Adrenal gland (tissue), 9 donors: ENCODE measurements at regions not wholly inside any gene's neighbourhood (a gene's known extent, or its start where the extent isn't known, plus 50 kb on each side); places are given as distances from the start of the nearest gene placed in this dataset.

Experiments
- DNase-seq, 7 donors: peaks; one replicate each; pipeline ENCODE4 v3.0.0-alpha.2; 2019 to 2020
- H3K27ac ChIP-seq, 5 donors: fragments of 200-600 bp; sonication (generic) in 4 of 5; 1 replicate in 3 of 5; 2 replicates in 2 of 5; pipeline versions ENCODE4 v1.5.1 to v1.8.0; 2016 to 2020; ENCODE audit warnings: mild to moderate bottlenecking in 1 of 5
- H3K27me3 ChIP-seq: fragments of 200-600 bp; 2 replicates; pipeline ENCODE4 v1.8.0; 2021
- H3K36me3 ChIP-seq, 2 donors: fragments of 200-600 bp; replicated peaks in 1 of 2; 1 replicate in 1 of 2; 2 replicates in 1 of 2; pipeline versions ENCODE4 v1.5.1 to v1.8.0; 2018 to 2022
- H3K4me1 ChIP-seq, 2 donors: fragments of 200-600 bp; replicated peaks in 1 of 2; 1 replicate in 1 of 2; 2 replicates in 1 of 2; pipeline versions ENCODE4 v1.5.1 to v1.8.0; 2018 to 2021
- H3K4me3 ChIP-seq, 4 donors: fragments of 200-600 bp; sonication (generic) in 3 of 4; one replicate each; pipeline ENCODE4 v1.5.1; 2016 to 2018
- H3K9me3 ChIP-seq, 3 donors: fragments of 200-600 bp; sonication (generic) in 1 of 3; replicated peaks in 1 of 3; 1 replicate in 2 of 3; 2 replicates in 1 of 3; pipeline versions ENCODE4 v1.5.1 to v1.8.0; 2016 to 2021
- CTCF ChIP-seq, 6 experiments: fragments of 450-650 bp in 4 of 6; fragments of 200-600 bp in 2 of 6; sonication (generic) in 1 of 6; IDR thresholded peaks; 1 replicate in 5 of 6; 2 replicates in 1 of 6; pipeline versions ENCODE4 v1.5.1 to v1.8.0; 2016 to 2021; ENCODE audit warnings: antibody characterized with exemption in 6 of 6, mild to moderate bottlenecking in 2 of 6, moderate library complexity in 1 of 6
- POLR2A ChIP-seq, 2 donors: fragments of 450-650 bp; IDR thresholded peaks; one replicate each; pipeline ENCODE4 v1.6.1; 2017; ENCODE audit warnings: antibody characterized with exemption in 2 of 2, mild to moderate bottlenecking in 2 of 2, moderate library complexity in 1 of 2
- WGBS, 4 donors: extraction: QIAGEN DNeasy Blood & Tissue Kit in 2 of 4; methylation state at CpG; one replicate each; pipeline versions ENCODE4 v1.1.5 to v1.1.7; 2013 to 2017; 5-methylcytosine and 5-hydroxymethylcytosine counted together
- intact Hi-C, 2 donors: fragments of 100-400 bp; cut with DNase I; formaldehyde crosslinking; loops; one replicate each; pipeline versions ENCODE4 v1.14.1 to v1.15.0; 2022 to 2023
- donor health status: healthy with polysubstance abuse.
- donor health status: Bipolar disorder and iron deficiency.
- donor health status: DM: yes; HTN: yes; CAD: no.
- donor health status: DM: no; HTN: no; CAD: no.
- donor health status: DM: no; HTN: no; CAD: no.

DNA sequence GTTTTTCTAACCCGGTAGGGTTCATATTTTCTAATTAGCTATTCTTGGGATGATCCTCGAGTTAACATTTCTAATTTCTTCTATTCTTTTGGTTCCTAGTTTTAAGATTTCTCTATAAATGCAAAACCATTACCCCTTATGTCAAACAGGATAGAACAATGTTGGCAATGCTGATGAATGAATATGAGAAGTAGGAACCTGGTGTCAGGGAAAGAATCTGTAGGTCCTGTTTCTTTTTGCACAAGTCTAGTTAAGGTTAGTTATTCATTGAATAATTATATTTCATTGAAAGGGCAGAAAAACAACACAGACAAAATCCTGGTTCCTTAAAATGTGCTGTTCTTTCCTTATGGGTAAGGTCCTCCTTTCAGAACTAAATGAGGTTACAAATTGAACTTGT is 766.4 kb upstream of the FAM98A start:
- no peak for DNase-seq
- H3K4me1 ChIP-seq: no peaks in the 10 kb centered on the region
- no peak overlapping the region for H3K4me3 ChIP-seq
- no peaks in the 10 kb centered on the region for H3K36me3 ChIP-seq
- H3K9me3 ChIP-seq: no peaks in the 10 kb centered on the region
- H3K27me3 ChIP-seq: no peaks in the 10 kb centered on the region
- no peak overlapping the region for H3K27ac ChIP-seq
- no peak for TF ChIP-seq POLR2A (IDR thresholded peaks at IDR 0.05)
- no peak for TF ChIP-seq CTCF (IDR thresholded peaks at IDR 0.05)
- intact Hi-C loops: no loop called here
- WGBS, 4 donors: 60 to 79% (median 72%) methylated on average over 2 of the region's 2 CpGs

- Histone ChIP-seq H3K27ac (no peak overlapping the region), H3K4me3 (no peak overlapping the region), H3K27me3 (no peaks in the 10 kb centered on the region), H3K4me1 (no peaks in the 10 kb centered on the region), H3K9me3 (no peaks in the 10 kb centered on the region), H3K36me3 (no peaks in the 10 kb centered on the region)
- DNase-seq: no peak
- intact Hi-C loops: no loop called here
- TF ChIP-seq CTCF (IDR thresholded peaks at IDR 0.05) (no peak), POLR2A (IDR thresholded peaks at IDR 0.05) (no peak)
- WGBS, 4 donors: 41 to 55% (median 42%) methylated on average over 2 of the region's 2 CpGs
Measured at GRCh38 chr2:34353509-34354113, 754.5 kb upstream of the FAM98A start.

- intact Hi-C loops: no loop called here
- DNase-seq: no peak
- TF ChIP-seq CTCF (IDR thresholded peaks at IDR 0.05): no peak
- H3K27ac ChIP-seq: no peak overlapping the region
- no peaks in the 10 kb centered on the region for H3K9me3 ChIP-seq
- no peaks in the 10 kb centered on the region for H3K36me3 ChIP-seq
- no peaks in the 10 kb centered on the region for H3K4me1 ChIP-seq
- 83 to 95% (median 90%) methylated on average over 1 of the region's 1 CpG for WGBS, 4 donors
- no peaks in the 10 kb centered on the region for H3K27me3 ChIP-seq
- H3K4me3 ChIP-seq: no peak overlapping the region
Measured at GRCh38 chr2:34349527-34349926, 750.4 kb upstream of the FAM98A start.

GRCh38 chr2:34345030-34345429 is 745.9 kb upstream of the FAM98A start:
- TF ChIP-seq CTCF (IDR thresholded peaks at IDR 0.05) (no peak), POLR2A (IDR thresholded peaks at IDR 0.05) (no peak)
- Histone ChIP-seq H3K36me3 (no peaks in the 10 kb centered on the region), H3K4me3 (no peak overlapping the region), H3K27ac (no peak overlapping the region), H3K9me3 (no peaks in the 10 kb centered on the region), H3K4me1 (no peaks in the 10 kb centered on the region), H3K27me3 (no peaks in the 10 kb centered on the region)
- 76 to 88% (median 84%) methylated on average over 2 of the region's 2 CpGs for WGBS, 4 donors
- intact Hi-C loops: no loop called here
- DNase-seq: no peak
